DMS 273 (cell line): ENCODE measurements at regions not wholly inside any gene's neighbourhood (a gene's known extent, or its start where the extent isn't known, plus 50 kb on each side); places are given as distances from the start of the nearest gene placed in this dataset.
"Not testable (repeated sequence)": the region's sequence is repeated elsewhere in the genome, so short reads cannot be mapped to it uniquely, and the experiment has no call there.

Source experiments
- DNase-seq: peaks from one replicate; lab custom pipeline; 2025; ENCODE audit not compliant: unreplicated experiment; lab: John Stamatoyannopoulos, UW

- DNase-seq = no peak
These were observed 731.1 kb downstream of the EDEM1 start for GRCh38 chr3:5918626-5919025.

- no peak for DNase-seq
These were observed 741.5 kb downstream of the EDEM1 start for GRCh38 chr3:5929027-5929426.

DNA sequence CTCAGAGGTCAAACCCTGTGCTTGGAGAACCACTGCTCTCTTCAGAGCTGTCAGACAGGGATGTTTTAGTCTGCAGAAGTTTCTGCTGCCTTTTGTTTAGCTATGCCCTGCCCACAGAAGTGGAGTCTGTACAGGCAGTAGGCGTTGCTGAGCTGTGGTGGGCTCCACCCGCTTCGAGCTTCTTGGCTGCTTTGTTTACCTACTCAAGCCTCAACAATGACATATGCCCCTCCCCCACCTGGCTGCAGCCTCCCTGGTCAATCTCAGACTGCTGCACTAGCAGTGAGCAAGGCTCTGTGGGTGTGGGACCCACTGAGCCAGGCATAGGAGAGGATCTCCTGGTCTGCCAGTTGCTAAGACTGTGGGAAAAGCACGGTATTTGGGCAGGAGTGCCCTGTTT lies 756.6 kb downstream of the EDEM1 start:
- DNase-seq = not testable (repeated sequence)

DNA sequence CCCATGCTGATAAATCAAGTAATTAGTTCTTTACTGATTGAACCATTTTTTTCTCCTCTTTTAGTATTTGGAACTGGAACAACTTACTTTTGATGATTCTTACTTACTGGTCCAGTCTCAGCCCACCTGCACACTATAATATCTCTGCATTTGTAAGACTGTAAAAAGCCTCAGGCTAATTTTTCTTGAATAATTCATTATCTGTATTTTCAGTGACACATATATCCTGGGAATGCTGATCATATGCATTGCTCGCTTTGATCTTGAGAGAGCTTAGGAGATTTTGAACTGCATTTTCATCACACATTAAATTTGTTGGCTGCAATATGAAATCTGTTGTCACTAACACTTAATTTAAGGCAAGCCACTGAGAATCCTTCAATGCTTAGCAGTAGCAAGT lies 760.6 kb downstream of the EDEM1 start:
- no peak for DNase-seq

GRCh38 chr3:5951026-5951425 lies 763.5 kb downstream of the EDEM1 start:
- DNase-seq = no peak

DNA sequence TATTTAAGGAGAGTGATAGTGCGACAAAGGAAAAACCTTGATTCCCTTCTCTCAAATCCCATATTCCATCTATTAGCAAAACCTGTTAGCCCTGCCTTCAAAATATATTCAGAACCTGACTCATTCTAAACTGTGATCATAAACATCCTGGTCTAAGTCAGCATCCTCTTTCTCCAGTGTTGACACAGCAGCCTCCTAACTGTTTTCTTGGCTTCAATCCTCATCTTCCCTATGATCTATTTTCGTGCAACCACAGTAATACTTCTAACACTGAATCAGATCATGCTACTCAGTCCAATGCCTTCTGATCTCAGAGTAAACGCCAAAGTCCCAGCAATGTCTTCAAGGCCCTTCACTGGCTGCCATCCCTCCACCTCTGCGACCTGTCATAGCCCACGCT lies 785.1 kb downstream of the EDEM1 start:
- DNase-seq = no peak

- no peak for DNase-seq
These were observed 787.3 kb downstream of the EDEM1 start for GRCh38 chr3:5974630-5975322.

GRCh38 chr3:5977331-5977730 lies 789.8 kb downstream of the EDEM1 start:
- DNase-seq = no peak

- no peak for DNase-seq
These were observed 793.0 kb downstream of the EDEM1 start for GRCh38 chr3:5980475-5980874.

GRCh38 chr3:5994651-5995050 lies 807.1 kb downstream of the EDEM1 start:
- no peak for DNase-seq

GRCh38 chr3:6018456-6018855 lies 830.9 kb downstream of the EDEM1 start:
- no peak for DNase-seq

DNA sequence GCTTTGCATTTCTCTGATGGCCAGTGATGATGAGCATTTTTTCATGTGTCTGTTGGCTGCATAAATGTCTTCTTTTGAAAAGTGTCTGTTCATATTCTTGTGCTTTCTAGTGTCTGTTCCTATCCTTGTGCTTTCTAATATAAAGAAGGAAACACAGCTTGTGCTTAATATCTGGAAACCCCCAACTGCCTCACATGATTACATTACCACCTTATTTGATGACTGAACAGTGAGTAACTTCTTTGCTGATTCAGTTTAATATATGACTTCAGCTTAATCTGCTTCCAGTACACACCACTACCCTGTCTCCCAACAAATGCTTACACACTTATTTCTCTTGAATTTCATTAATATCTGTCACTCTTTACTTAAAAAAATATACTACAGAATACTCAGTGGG lies 835.1 kb downstream of the EDEM1 start:
- DNase-seq = no peak

- DNase-seq = no peak
These were observed 835.9 kb upstream of the GRM7 start for GRCh38 chr3:6025032-6025431.

GRCh38 chr3:6030648-6031047 lies 830.3 kb upstream of the GRM7 start:
- DNase-seq = not testable (repeated sequence)

GRCh38 chr3:6035626-6036025 lies 825.3 kb upstream of the GRM7 start:
- no peak for DNase-seq

- DNase-seq = no peak
These were observed 820.9 kb upstream of the GRM7 start for GRCh38 chr3:6039971-6040370.

GRCh38 chr3:6041894-6042293 lies 819.0 kb upstream of the GRM7 start:
- no peak for DNase-seq

- DNase-seq = no peak
These were observed 813.9 kb upstream of the GRM7 start for GRCh38 chr3:6047016-6047415.

DNA sequence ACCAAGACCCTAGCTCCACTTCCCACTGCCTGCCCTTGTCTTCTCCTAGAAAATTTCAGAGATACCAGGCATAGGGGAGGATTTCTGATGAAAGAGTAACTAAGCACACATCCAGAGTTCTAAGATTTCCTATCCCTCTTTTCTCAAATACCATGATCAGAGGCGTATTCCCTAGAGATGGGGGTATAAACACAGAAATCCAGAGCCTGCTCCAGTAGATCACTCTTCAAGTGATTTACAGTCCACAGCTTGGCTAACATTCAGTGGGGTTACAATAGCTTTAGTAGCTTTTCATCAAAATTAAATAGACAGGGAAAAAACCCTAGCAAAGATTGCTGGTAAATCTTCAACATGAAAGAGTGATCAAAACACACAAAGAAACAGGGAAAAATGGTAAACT lies 800.7 kb upstream of the GRM7 start:
- DNase-seq = no peak

DNA sequence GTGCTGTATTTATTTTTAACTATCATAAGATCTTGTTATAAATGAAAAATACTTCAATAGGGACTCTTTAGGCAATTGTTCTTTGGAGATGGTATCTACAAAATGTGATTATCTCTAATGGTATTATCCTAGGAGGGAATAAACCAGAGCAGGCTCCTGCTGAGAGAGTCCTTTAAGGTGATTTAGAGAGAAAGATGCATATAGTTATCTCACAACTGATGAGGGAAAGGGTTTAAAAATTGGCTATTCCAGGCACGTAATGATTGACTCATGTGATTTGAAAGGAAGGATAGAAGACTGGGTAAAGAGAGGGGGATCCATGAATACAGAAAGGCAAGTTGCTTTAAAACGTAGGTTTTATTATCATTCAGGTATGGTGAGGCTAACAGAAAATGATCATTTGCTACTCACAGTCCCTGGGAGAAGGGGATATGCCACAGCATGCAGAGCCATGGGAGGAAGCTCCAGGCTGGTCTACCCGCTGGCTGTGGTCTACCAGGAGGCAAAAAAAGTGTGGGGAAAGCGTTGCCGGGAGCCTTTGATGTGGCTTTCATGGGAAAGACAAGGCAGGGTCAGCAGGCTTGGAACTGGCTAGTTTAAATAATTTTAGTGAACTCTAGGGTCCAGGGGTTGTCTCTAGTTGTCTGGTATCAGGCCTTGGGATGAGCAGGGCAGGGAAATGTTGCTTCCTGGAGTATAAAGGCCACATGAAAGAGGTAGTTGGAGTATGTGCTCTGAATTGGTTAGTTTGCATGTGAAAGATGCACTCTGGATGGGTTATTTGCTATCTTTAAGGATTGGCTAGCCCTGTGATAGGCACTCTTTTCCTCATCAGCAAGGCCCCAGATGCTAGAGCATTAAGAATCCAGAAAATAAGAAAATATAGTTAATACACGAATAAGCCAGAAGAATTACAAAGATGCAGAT lies 798.4 kb upstream of the GRM7 start:
- DNase-seq = no peak

- no peak for DNase-seq
These were observed 794.5 kb upstream of the GRM7 start for GRCh38 chr3:6066397-6066796.

DNA sequence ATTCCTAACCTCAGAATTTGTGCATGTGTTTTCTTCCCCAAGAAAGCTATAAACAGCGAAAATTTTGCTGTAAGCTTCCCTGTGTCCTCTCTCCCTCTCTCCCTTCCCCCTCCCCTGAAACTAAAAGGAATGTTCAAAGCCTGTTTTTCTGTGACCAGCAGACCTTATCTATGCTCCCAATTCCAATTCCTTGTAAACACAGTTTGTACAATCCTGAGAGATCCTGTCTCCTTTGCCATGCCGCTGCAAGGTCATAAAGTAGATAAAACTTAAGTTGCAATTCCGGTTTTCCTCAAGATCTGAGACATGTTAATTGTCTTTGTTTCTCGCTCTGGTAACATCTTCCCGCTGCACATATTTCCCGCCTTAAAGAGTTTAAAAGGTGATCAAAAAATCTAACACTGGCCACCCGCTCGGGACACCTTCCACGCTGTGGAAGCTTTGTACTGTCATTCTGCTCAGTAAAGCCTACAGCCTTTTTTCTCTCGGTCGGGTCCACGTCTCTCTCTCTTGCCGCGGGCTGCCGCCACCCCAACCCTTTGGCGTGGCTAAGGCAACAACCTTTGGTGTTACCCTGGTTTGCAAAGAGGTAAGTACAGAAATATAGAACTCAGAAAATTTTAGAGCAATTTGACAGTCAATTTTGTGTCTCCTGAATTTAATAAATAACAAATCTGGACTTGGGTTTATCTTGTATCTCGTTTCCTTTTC lies 793.9 kb upstream of the GRM7 start:
- not testable (repeated sequence) for DNase-seq
